ENCODE measurements at regions not wholly inside any gene's neighbourhood (a gene's known extent, or its start where the extent isn't known, plus 50 kb on each side); places are given as distances from the start of the nearest gene placed in this dataset.
"Not testable (repeated sequence)": the region's sequence is repeated elsewhere in the genome, so short reads cannot be mapped to it uniquely, and the experiment has no call there.

DNA sequence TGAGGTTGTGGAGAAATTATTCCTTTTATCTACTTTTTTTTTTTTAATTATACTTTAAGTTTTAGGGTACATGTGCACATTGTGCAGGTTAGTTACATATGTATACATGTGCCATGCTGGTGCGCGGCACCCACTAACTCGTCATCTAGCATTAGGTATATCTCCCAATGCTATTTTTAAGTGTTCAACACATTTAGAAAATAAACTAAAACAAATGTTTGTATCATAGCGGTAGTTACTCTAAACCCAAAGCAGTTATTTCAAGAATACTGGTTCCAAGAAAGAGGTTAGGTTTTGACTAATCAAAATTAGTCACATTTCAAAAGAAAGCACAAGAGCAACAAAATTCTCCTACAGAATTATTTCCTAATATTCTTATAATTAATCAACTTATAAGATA is 119.5 kb upstream of the SEM1 start:
- not testable (repeated sequence) for DNase-seq

DNA sequence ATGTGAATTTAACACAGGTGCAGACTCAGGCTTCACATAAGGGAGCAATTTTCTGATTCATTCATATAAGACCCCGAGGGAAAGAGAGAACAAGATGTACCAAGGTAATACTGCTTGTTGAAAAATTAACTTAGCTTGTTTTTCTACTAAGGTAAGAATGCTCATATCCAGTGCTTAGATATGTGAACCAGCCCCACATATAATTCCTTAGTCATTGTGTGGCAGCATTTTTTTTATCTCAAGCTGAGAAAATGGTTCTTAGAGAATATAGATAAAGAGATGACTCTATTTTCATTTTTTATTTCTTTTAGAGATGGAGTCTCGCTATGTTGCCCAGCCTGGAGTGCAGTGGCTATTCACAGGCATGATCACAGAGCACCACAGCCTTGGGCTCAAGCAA is 121.8 kb upstream of the SEM1 start:
- DNase-seq, result no peak

DNA sequence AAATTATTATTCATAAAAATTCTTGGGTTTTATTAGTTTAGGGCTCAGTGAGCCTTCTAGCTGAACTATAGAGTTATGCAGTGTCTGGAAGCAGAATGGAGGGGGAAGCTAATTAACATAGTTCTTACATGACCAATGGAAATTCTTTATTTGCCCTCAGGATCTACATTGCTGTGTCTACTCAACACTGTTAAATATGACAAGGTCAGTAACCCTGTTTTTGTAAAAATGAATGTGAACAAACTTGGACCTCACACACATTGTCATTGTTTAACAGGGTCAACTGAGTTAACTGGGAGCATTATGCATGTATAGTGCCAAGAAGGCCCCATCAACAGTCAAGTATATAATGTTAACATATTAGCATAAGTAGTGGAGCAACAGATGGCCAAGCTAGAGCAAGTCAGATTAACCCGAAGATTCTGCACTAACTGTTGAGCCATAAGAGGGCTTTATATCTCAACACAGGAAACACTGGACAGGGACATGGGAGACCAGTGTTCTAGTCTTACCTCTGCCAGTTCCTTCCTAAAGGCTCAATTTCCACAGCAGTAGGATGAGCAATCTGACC is 122.5 kb upstream of the SEM1 start:
- no peak for DNase-seq

DNA sequence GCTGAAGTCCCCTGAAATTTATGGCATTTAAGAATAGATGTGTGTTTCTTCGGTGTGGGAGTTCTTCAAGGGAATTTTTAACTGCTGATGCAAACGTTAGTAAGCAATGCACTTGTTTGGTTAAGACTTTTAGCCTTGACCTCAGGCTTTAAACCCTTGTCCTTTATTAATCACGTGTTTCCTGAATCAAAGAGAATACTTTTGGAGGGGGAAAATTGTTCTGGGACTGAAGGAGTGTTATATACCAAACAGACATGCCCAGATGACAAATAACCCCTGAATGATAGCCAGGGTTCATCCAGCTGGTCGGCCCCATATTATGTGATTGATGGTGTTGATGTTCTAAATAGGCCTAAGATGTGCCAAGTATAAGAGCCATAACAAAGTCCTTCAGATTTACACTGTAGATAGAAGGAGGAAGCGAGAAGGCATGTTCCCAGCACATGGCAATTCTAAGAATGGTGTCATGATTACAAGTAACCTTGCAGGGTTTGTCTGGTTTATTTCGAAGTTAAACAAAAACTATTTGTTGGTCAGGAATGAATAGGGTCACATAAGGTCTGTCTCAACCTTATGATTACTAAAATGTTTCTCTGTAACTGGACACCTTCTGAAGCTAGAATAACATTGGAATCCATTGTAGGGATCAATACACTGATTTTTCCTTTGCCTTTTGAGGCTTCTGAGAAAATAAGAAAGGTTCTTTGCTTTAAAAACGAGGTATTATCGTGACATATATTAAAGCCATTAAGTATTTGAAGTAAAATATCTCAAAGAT is 124.2 kb upstream of the SEM1 start:
- DNase-seq, result no peak

DNA sequence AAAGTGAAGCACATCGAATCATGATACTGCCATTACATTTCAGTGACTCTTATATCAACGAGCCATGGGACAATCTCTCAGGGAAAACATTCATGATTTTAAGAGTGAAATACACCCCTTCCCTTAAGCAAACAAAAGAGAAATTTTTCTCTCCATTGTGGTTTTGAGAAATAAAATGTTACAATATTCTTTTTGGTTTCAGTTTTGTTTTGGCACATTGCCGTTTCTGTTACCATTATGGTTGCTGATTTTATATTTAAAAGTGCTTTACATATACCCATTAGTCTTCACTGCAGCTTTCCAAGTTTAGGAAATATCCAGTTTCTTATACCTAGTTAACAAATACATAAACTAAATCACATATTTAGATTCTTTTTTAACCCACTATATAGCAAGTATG is 126.8 kb upstream of the SEM1 start:
- DNase-seq, result no peak

DNA sequence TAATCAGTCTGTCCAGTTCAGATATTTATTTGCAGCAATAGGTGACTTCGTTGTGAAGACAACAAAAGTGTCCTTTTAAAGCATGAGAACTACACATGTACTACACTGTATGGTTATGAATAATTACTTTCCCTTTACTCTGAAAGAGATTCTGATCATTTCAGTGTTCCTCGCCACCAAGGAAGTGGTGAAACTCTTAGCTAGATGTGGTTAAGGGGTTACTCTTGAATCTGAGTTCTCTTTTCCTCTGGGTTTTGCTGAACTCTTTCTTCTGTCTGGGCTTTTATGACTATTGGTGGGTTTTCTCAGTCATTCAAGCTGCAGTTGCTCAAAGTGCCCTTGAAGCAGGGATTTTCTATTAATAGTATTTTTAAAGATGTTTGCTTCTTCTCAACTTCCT is 127.9 kb upstream of the SEM1 start:
- DNase-seq, result peak; percentile 9

DNA sequence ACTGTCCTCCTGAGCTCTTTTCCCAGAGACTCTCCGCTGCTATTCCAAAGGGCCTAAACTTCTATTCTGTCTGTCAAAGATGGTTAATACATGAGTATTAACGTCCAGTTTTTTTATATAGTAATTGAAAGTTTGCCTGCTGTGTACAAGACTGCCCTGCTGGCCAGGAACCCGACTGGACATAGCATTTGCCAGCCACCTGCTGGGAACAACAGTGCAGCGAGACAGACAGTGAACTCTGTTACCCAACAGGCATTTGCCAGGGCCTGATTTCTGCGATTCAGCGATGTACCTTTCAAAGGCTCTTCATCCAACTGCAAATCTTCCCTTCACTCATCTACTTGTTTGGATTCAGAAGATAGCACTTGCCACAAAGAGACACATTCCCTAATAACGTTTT is 128.8 kb upstream of the SEM1 start:
- DNase-seq, result no peak

DNA sequence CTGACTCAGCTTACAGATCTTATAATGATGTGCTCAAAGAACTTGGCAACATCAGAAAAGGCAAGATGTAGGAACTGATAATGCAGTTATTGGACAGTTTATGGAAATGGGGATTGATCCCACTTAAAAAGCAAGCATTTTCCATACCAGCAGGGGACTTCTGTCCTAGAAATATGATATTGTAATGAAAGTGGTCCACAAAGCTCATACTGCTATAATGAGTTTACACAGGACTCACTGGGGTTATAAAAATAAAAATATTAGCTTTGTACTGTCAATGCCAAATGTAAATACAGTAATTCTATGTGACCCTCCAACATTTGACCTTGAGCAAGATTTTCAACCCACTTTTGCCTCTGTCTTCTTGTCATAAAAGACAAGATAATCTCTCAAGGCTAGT is 145.5 kb upstream of the SEM1 start:
- no peak for DNase-seq

DNA sequence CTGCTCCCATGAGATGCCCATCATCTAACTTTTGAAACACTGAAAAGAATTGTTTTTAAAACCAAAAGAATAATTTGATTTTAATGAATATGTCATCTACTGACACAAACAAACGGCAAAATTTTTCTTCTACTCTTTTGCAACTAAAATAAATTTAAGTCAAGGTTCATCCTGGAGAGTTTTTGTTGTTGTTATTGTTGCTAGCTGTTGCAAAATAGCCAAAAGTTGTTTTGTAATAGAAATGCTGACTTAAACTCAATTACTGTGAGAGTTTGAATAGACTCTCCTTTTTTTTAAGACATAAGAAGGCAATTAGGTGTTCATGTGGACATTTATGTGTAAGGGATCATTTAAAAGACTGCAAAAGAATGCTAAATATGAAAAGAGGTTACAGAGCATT is 146.0 kb upstream of the SEM1 start:
- no peak for DNase-seq

DNA sequence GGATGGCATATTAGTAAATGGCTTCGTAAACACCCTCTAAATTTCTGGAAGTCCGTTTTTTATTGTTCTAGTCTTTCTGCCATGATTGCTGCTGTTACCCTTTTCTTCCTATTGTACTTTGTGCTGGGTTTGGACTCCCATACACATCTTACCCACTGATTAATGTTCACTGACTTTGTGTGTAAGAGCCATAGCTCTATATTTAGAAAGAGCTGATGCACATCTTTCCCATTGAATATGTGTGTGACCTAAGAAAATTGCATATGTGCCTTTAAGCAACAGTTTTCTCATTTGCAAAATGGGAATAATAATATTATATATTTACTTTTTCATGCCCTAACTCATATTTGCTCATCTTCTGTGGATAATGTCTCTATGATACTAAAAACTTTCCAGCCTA is 135.8 kb upstream of the DLX6 start:
- DNase-seq, result no peak

DNA sequence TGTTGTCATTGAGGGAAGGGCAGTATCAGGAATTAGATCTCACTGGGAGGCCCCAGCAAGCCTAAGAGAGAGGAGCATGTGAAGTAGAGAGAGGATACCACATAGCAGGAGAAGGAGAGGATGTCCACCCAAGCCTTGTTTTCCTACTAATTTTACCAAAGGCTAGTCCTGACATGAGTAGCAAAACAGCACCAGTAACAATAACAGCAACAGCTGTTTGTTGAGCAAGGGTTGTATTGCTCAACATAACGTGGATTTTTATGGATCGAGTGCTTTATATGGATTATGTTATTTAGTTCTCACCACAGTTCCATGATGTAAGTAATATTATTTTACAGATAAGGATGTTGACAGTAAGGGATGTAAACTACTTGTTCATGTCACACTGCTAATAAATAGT is 135.2 kb upstream of the DLX6 start:
- DNase-seq, result no peak

DNA sequence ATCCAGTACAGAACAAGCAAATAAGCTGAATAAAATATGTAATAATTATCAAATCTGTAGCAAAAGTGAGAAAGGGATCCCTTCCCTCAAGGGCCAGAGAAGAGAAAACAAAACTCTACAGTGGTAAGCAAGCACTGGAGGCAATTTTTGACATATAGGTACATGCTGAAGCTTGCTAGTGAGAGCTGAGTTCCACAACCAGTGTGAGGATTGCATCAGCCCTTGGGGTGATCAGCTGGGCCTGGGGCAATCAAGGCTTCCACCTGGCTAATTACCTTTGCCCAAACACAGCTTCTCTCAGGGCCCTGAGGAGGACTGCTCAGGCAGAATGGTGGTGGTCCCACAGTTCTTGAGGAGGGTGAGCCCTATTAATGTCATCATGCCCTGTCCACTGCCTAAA is 134.4 kb upstream of the DLX6 start:
- DNase-seq, result no peak

DNA sequence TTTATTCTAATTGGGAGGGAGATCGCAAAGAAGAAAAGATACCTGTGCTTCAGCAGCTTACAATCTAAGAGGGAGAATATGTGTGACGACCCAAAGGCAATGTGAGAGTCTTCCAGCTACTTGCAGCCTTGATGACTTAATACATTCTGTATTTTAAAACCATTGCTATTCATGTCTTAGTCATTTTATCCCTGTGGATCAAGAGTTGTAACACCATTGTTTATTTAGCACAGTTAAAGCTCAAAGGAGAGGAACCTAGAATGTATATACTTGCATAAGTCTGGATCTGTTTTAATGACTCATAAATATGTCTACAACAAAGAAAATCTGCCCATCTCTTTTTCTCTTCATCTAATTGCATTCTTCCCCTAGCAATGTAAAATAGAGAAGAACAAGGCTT is 117.9 kb upstream of the DLX6 start:
- DNase-seq, result no peak

DNA sequence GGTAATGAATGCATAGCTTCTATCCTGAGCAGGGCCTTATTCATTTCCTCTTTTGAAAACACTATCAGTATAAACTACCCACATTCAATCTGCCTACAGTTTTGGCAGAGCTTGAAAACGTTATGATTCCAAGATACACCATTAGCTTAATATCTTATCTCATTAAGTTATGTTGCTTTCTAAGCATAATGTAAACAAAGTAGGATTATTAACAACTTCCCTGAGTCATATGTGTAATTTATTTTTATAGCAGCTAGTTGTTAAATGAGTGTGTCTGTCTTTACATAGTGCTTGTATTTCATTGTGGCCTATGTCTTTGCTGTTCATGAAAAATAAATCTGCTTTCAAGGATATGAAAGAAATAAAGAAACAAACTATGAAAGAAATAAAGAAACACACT is 106.2 kb upstream of the DLX6 start:
- DNase-seq, result no peak

DNA sequence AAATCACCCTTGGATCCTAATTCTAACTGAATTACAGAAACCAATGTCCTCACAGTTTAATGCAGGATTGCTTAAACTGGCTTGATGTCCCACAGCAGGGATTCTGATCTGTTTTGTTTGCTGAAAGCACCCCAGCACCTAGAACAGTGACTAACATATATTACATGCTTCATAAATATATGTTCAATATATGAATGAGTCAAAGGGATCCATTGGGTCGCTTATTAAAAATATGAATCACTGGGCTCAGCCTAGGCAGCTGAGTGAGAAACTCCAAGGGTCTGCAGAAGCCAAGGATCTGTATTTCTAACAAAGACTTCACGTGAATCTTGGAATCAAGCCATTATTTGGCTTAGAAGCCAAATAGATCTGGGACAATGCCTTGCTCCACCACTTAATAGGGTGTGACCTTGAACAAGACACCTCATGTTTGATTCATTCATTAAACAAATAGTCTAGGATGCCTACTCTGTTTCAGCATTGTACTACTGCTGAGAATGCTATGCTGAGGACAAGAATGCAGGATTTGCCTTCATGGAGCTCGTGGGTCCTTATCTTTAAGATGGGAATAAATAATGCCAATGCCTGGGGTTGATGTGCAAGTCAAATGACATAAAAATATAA is 103.4 kb upstream of the DLX6 start:
- no peak for DNase-seq

DNA sequence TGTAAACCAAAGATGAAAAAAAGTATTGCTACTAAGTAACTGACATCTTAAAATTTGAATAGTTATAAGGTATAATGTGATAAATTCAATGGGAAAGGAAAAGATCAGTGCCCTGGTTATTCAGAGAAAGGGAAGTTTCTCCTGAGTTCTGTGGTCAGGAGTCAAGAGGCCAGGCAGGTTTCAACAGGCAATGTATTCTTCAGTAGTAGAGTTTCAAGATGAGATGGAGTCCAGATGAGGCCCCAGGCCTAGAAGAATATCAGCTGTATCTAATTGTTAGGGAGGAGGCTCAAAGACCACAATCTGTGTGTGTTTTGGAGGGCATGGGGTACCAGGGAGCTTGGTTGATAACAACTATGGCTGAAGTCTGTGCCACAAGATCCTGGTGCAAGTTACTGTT is 101.4 kb upstream of the DLX6 start:
- no peak for DNase-seq

DNA sequence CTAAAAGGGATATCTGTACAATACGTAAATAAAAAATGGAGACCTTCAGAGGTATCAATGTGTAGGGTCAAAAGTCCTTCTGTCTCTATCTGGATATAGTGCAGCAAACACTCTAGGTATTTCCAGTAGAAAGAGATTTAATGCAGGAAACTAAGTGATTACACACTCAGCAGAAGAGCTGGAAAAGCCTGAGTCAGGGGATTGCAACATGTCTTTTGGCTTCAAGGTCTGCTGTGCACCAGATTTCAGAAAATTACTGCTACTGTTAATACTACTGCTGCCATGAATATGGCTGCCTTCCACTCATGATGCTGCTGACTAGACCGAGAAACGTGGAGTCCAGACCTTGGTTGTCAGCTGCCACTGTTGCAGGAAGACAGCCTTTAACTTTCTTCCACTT is 94.9 kb upstream of the DLX6 start:
- DNase-seq, result no peak

DNA sequence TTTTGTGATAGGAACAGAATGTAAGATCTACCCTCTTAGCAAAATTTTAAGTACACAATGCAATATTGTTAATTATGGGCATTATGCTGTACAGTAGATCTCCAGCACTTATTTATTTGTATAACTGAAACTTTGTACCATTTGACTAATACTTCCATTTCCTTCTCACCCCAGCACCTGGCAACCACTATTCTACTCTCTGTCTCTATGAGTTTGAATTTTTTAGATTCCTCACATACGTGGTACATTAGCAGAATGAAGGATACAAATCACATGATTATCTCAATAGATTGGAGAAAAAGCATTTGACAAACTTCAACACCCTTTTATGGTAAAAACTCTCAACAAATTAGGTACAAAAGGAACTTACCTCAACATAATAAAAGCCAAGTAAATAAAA is 90.3 kb upstream of the DLX6 start:
- no peak for DNase-seq

DNA sequence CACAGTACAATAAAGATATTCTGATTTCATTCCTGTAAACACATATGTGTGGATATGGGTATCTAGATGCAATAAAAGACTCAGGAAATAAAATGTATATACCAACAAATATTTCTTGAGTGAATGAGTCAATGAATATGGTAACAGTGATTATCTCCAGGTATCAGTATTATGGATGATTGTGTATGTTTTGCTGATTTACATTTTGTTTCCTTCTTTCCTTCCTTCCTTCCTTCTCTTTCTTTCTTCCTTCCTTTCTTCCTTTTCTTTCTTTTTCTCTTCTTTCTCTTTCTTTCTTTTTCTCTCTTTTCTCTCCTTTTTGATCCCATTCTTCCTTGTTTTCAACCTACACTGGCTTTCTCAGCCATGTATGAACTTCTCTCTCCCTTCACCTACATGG is 85.3 kb upstream of the DLX6 start:
- DNase-seq, result no peak

DNA sequence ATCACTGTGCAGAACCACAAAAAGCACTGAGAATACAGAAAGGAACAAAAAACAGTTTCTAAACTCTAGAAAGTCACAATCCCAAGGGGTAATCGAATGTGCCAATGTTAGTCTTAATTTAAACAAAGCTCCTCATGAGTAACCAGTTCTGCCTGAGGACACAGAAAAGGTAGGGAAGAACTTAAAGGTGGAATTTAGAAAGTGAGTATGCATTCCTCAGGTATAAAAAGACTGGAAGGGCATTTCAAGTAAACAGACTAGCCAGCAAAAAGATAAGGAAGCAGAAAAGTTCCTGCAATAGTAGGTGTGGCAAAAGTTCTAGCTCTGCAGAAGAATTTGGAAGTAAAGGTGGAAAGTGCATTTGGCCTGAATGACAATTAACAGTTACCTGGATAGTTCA is 84.6 kb upstream of the DLX6 start:
- DNase-seq, result no peak

DNA sequence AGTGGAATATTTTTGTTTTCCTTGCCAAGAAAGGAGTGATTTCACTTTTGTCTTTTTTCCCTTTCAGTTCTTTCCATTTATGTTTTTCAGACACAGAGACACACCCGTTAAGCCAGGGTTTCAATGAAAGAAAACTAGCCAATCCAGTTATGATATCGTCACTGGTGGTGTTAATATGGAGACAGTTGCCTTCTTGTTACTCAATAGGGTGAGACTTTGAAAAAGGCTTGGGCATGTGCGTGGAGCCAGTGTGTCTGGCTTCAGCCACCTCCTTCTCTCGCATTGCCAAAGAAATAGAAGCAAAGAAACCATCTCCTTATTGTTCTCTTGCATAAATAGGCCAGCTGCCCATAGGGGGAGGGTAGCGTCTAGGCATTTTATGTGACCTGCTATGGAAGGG is 84.1 kb upstream of the DLX6 start:
- DNase-seq, result no peak

DNA sequence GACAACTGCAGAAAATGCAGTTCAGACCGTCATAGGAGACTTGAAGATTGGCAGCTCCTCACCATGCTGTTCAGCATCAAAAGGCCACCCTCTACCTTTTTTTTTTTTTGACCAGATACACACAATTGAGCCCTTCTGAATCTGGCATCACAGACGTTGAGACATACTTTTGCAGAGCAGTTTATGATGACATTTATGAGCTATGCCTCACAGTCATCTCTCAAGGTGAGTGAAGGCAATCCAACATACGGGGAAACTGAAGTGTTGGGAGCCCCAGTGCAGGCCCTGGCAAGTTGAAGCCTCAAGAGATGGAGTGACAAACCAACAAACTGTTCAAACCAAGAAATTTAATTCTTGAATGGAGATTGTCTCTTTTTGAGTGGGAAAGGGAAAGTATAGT is 83.6 kb upstream of the DLX6 start:
- no peak for DNase-seq

DNA sequence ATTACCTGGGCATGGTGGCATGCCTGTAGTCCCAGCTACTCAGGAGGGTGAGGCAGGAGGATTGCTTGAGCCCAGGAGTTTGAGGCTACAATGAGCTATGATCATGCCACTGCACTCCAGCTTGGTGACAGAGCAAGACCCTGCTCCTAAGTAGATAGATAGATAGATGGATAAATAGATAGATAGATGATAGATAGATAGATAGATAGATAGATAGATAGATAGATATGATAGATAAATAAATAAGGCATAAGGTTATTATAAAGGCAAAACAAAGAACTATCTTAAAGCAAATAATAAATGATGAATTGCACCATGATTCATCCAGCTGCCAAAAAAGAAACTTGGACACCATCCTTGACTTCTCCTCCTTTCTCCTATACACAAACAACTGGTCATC is 82.0 kb upstream of the DLX6 start:
- not testable (repeated sequence) for DNase-seq

DNA sequence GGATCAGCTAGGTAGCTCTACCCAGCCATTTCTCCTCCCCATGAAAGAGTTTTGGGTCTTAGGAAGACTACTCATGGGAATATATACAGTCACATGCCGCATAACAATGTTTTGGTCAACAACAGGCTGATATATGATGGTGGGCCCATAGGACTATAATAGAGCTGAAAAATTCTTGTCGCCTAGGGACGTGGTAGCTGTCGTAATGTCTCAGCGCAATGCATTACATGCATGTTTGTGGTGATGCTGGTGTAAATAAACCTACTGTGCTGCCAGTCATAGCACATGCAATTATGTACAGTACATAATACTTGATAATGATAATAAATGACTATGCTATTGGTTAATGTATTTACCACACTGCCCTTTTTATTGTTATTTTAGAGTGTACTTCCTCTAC is 78.2 kb upstream of the DLX6 start:
- DNase-seq, result no peak

DNA sequence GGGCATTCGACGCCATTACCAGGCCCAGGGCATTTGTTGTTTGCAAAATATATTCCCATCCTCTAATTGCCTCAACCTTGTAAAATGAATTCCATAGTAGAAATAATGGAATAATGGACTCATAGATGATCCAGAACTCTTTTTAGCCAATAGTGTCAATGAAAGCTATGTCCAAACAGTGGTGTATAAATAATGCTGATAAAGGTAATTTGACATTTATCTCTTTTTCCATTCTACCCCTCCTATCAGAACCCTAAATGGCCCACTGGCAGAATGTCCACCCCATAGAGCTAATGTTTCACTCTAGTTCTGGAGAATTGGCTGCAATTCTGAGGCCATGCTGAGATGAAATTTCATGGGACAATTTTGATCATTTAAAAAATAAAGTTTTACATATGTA is 76.4 kb upstream of the DLX6 start:
- DNase-seq, result no peak
